HL-60 (cell line): ENCODE measurements at regions not wholly inside any gene's neighbourhood (a gene's known extent, or its start where the extent isn't known, plus 50 kb on each side); places are given as distances from the start of the nearest gene placed in this dataset.

ENCODE experiments used
- DNase-seq, 2 experiments: peaks; one replicate each; pipeline ENCODE4 v3.0.0-alpha.2; 2010 to 2020; ENCODE audit warnings: low read depth in 1 of 2, low spot score in 1 of 2
- H3K27ac ChIP-seq: fragments of 250-450 bp; sonication (Bioruptor Pico); replicated peaks from 2 replicates; pipeline ENCODE4 v1.5.1; 2020; ENCODE audit warnings: mild to moderate bottlenecking, moderate library complexity
- H3K27me3 ChIP-seq: fragments of 250-450 bp; sonication (Bioruptor Pico); 2 replicates; pipeline ENCODE4 v1.5.1; 2021; ENCODE audit warnings: mild to moderate bottlenecking, moderate library complexity; ENCODE audit not compliant: insufficient read depth, poor library complexity, severe bottlenecking
- H3K4me3 ChIP-seq: replicated peaks from 2 replicates; pipeline ENCODE4 v1.5.1; 2011; ENCODE audit warnings: mild to moderate bottlenecking, control low read depth, low read length; ENCODE audit not compliant: insufficient read depth
- GABPA ChIP-seq: IDR thresholded peaks from 2 replicates; pipeline ENCODE4 v1.6.1; 2012; ENCODE audit warnings: low read depth
- POLR2AphosphoS5 ChIP-seq: IDR thresholded peaks from 2 replicates; pipeline ENCODE4 v1.6.1; 2012; ENCODE audit warnings: low read depth
- SPI1 ChIP-seq: IDR thresholded peaks from 2 replicates; pipeline ENCODE4 v1.6.1; 2012; ENCODE audit warnings: low read depth, mild to moderate bottlenecking, borderline replicate concordance
- TF ChIP-seq, protein P1 (sequence below): IDR thresholded peaks from one replicate; pipeline ENCODE4 v1.5.1; 2011; ENCODE audit warnings: low read length, control low read depth, inconsistent platforms; ENCODE audit not compliant: insufficient read depth
- TF ChIP-seq, protein P2 (sequence below): IDR thresholded peaks from 2 replicates; pipeline ENCODE4 v1.6.1; 2012; ENCODE audit warnings: low read depth; ENCODE audit not compliant: insufficient replicate concordance

DNA sequence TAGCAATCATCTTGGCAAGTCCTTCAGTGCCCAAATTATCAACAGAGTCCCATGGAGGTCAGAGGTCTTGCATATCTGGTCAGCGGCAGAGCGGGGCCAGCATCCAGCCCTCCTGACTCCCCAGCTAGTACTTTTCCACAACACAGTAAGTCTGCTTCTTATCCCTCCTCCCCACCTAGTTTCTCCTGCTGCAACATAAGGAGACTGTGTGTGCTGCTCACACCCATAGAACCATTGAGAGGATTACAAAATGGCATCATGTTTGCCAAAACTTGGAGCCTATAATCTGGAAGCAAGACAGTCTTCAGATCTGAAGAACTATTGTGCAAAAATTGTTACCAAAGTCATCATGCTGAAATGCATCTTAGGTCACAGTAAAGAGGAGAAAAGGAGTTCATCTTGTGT lies 125.8 kb upstream of the ZNF366 start:
- DNase-seq = no peak
- Histone ChIP-seq H3K27me3 (no peaks in the 10 kb centered on the region), H3K4me3 (no peak overlapping the region), H3K27ac (no peak overlapping the region)
- TF ChIP-seq GABPA = no peak
- no peak for TF ChIP-seq SPI1
- TF ChIP-seq, protein P1, sequence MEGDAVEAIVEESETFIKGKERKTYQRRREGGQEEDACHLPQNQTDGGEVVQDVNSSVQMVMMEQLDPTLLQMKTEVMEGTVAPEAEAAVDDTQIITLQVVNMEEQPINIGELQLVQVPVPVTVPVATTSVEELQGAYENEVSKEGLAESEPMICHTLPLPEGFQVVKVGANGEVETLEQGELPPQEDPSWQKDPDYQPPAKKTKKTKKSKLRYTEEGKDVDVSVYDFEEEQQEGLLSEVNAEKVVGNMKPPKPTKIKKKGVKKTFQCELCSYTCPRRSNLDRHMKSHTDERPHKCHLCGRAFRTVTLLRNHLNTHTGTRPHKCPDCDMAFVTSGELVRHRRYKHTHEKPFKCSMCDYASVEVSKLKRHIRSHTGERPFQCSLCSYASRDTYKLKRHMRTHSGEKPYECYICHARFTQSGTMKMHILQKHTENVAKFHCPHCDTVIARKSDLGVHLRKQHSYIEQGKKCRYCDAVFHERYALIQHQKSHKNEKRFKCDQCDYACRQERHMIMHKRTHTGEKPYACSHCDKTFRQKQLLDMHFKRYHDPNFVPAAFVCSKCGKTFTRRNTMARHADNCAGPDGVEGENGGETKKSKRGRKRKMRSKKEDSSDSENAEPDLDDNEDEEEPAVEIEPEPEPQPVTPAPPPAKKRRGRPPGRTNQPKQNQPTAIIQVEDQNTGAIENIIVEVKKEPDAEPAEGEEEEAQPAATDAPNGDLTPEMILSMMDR = no peak
- TF ChIP-seq, protein P2, sequence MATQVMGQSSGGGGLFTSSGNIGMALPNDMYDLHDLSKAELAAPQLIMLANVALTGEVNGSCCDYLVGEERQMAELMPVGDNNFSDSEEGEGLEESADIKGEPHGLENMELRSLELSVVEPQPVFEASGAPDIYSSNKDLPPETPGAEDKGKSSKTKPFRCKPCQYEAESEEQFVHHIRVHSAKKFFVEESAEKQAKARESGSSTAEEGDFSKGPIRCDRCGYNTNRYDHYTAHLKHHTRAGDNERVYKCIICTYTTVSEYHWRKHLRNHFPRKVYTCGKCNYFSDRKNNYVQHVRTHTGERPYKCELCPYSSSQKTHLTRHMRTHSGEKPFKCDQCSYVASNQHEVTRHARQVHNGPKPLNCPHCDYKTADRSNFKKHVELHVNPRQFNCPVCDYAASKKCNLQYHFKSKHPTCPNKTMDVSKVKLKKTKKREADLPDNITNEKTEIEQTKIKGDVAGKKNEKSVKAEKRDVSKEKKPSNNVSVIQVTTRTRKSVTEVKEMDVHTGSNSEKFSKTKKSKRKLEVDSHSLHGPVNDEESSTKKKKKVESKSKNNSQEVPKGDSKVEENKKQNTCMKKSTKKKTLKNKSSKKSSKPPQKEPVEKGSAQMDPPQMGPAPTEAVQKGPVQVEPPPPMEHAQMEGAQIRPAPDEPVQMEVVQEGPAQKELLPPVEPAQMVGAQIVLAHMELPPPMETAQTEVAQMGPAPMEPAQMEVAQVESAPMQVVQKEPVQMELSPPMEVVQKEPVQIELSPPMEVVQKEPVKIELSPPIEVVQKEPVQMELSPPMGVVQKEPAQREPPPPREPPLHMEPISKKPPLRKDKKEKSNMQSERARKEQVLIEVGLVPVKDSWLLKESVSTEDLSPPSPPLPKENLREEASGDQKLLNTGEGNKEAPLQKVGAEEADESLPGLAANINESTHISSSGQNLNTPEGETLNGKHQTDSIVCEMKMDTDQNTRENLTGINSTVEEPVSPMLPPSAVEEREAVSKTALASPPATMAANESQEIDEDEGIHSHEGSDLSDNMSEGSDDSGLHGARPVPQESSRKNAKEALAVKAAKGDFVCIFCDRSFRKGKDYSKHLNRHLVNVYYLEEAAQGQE = no peak
- TF ChIP-seq POLR2AphosphoS5 = no peak

DNA sequence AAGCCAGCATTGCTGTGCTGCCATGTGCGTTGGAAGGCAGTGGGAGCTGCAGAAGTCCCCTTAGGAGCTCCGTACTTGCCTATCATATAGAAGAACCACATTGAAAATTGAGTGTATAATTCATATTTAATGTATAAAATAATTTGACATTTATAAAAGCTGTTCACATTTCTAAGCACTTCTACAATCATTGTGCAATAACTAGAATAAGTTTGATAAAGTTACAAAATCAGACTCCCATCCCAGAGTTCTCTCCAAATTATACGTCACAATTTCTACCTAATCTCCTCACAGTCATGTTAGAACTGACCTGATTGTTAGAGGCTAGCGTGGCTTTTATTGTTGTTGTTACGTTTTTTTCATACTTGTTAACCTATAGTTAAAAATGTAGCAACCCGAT lies 123.5 kb upstream of the ZNF366 start:
- TF ChIP-seq, protein P2 = no peak
- TF ChIP-seq, protein P1 = no peak
- TF ChIP-seq SPI1 (no peak), GABPA (no peak), POLR2AphosphoS5 (no peak)
- DNase-seq = no peak
- H3K27me3 ChIP-seq = no peaks in the 10 kb centered on the region
- H3K4me3 ChIP-seq = no peak overlapping the region
- H3K27ac ChIP-seq = no peak overlapping the region

DNA sequence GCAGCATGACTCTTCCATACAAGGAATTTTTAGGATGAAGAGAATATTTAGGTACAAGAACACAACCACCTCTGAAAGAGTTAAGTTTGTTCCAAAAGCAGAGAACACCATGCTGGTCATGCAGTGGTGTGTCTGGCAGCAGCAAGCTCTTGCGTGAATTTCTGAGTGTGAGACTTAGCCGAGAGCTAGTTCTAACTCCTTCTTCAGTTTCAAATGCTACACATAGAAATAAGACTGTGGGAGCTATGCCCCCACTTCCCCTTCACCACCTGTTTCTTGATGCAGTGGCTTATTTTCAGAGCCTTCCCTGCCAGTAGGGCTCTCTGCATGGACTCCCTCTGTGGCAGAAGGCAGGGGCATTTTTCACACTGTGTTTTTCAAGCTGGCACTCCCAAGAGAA lies 122.9 kb upstream of the ZNF366 start:
- Histone ChIP-seq H3K4me3 (no peak overlapping the region), H3K27me3 (no peaks in the 10 kb centered on the region), H3K27ac (no peak overlapping the region)
- TF ChIP-seq, protein P1 = no peak
- TF ChIP-seq, protein P2 = no peak
- no peak for TF ChIP-seq GABPA
- TF ChIP-seq POLR2AphosphoS5 = no peak
- no peak for TF ChIP-seq SPI1
- DNase-seq = no peak
